ENCODE measurements at regions not wholly inside any gene's neighbourhood (a gene's known extent, or its start where the extent isn't known, plus 50 kb on each side); places are given as distances from the start of the nearest gene placed in this dataset.

DNA sequence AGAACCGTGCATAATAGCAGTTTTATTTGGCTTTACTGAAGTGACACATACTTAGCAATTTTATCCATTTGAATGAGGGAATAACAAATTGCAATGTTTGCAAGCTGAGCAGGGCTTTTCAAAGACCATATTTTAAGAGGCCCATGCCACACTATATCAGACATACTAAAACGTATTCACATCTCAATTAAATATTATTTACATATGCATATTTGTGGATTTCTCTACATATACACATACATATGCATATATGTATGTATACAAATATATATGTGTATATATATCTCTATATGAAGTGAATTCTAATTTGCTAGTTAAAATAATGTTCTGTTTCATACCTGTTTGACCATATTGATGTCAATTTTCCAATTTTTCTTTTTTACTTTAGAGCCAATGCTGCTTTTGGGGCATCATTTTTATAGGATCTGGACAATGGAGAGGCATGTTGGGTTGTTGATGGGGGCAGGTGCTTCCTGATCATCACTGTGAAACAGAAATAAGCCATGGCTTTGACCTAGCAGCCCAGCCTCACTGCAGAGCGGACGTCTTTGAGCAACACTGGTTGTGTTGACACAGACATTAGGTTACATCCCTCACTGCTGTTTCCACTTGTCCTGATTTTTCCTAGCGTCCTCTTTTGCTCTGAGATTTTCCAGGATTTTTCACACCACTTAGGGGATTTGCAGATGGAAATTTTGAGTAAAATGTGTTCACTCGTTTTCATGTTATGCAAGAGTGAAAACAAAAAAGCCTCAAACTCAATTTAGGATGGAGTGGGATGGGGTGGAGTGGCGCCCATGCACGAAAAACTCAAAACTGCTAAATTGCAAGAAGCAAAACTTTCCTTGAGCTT is 56.9 kb downstream of the RDH14 start:
- no peak for DNase-seq

DNA sequence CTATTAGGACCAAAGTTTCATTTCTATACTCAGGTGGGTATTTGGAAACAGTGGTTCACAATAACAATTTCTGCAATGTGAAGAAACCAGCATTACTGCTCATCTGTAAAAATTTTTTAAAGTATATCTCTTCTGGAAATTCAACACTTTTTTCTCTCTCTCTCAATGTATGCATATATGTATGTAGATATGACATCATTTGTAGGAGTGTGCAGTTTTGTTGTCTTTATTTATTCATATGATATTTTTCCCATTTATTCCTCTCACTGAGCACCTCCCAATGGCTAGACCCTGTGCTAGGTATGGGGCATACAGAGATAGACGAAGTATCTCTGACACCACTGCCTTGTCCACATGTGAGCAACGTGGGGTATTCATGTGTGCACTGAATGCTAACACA is 58.3 kb downstream of the RDH14 start:
- no peak for DNase-seq

DNA sequence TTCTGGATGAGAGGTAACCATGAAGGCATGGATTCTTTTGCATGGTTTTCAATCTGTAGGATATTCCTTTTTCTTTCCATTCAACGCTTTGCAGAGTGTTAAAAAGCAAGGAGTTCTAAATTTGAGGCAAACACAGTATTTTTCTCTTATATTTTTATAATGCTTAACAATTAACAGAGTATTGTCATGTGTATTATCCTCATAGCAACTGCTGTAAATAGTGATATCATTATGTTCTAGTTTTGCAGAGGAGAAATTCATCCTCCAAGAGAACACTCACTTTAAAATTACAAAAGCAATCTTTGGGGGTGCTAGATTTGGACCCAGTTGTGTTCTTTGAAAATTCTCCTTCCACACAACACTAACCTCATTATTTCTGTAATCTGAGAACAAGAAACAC is 58.7 kb downstream of the RDH14 start:
- no peak for DNase-seq

DNA sequence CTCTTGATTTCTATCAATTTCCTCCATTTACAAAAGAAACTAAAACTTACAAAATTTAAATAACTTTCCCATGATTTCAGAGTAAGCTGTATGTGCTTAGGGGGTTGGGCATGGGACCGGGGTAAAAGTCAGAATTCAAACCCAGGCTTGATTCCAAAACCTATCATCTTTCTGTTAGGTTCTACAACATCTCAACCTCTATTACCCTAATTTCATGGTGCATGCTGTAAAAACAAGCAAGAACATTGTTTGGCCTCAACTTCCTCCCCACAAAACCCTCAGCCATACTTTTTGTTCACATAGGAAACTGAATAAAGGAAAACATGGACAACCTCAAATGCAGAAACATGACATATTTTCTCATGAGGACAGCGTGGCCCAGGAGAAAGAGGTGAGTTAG is 59.3 kb downstream of the RDH14 start:
- DNase-seq = no peak

DNA sequence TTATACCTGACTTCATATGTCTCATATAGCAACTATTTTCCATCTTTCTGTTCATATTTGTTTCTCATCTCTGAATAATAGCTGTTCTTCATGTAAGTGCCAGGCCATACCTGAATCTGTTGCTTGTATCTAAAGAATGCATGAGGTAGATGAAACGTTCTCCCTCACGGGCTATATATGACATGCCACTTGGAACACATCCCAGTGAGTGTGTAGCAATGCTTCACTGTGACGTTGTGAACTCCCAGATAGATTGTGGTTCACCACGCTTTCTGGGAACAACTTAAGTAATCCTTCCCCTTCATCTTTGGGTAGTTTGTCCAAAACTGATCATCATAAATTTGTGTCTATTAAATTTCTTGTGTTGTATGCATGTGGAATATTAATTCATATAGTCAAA is 60.1 kb downstream of the RDH14 start:
- no peak for DNase-seq

DNA sequence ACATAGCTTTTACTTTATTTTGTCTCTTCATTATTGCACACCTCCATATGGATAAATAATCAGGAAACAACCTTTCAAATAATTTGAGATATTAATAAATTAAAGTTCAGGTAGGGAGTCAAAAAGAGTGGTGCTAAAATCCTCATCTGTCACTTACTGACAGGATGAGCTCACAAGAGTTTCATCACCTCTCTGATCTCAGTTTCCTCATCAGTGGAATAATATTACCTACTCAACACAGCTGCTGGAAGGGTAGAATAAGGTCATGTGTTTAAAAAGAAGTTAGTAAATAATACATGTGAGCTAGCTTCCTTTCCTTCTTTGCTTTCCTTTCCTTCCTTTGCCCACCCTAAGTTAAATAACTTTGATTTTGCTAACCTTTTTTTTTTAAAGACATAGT is 61.9 kb downstream of the RDH14 start:
- DNase-seq = no peak

DNA sequence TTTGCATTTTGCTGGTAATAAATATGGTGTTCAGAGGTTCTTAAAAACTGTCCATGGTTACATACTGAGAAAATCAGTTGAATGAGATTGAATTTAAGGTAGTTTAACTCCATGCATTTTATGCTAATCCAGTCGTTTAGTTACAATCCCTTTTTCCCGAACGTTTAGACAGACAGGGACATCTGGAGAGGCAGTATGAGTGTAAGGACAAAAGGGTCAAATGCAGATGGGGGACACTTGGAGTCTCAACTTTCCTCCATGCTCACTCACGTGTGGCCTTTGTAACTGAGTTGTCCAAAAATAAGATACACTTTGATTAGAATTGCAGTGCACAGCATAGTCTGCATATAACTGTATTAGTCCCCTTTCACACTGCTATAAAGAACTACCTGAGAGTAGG is 63.9 kb downstream of the RDH14 start:
- DNase-seq = no peak

DNA sequence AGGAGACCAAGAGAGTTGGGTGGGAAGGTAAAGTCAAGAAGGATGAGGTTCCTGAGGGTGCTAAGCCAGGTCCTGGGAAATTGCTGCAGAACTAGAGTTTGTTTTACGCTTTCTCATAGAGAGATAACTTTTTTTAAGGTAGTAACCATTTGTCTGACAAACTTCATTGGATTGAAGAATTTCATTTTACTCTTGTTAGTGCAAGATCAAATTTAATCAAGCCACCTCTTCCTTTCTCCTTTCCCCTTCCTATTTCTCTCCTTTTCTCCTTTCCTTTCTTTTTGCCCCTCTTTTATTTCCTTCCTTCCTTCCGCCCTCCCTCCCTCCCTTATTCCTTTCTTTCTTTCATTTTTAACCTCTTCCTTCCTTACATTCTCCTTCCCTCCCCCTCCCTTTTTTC is 65.4 kb downstream of the RDH14 start:
- no peak for DNase-seq

DNA sequence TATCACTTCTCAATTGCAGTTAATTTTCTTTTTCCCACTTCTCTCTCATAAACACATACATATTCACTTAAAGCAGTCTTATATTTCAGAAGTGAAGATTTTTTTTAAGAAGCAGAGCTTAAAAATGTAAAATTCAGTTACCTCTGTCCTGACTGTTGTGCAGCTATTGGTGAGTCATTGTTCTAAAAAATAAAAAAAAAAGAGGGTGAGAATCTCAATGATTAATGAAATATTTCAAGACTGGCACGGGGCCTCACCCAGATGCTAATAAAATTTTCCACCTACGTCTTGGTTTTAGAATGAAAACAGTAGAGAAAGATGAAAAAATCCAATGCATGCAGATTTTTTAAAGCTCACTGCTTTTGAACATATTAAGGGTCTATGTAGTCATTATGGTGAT is 67.7 kb downstream of the RDH14 start:
- DNase-seq = no peak

DNA sequence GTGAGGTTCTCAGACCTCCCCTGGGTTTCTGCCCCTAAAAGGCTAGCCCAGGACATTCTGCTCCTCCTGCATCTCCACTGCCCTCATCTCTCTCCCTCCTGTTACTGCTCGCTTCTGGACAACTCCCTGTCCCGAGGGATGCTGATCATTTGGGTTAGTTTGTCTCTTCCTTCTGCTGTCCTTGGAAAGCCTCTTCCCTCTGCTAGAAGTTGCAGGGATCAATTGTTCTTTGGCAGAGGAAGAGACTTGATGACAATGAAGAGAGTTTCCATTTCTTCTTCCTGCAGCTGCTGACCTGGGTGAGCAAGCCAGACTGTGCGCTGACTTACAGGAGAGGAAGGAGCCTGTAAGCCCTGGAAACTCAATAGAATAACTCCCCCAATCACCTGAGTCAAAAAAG is 68.9 kb downstream of the RDH14 start:
- DNase-seq = no peak

DNA sequence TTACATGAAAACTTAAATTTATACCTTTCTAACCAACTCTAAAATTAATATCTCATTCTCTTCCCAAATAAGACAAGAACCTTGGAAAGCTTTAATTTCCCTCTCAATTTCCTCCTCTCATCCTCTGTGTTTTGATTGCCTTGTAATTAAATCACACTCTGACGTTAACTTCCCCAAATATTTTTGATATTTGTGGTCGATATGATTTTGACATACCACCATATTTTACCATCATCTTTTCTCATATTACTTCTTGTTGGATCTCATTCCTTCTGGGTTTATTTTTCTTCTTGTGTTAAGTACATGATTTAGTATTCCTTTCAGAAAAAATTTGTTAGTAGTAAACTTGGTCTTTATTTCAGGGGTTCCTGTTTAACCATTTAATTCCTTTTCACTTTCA is 69.6 kb downstream of the RDH14 start:
- no peak for DNase-seq

DNA sequence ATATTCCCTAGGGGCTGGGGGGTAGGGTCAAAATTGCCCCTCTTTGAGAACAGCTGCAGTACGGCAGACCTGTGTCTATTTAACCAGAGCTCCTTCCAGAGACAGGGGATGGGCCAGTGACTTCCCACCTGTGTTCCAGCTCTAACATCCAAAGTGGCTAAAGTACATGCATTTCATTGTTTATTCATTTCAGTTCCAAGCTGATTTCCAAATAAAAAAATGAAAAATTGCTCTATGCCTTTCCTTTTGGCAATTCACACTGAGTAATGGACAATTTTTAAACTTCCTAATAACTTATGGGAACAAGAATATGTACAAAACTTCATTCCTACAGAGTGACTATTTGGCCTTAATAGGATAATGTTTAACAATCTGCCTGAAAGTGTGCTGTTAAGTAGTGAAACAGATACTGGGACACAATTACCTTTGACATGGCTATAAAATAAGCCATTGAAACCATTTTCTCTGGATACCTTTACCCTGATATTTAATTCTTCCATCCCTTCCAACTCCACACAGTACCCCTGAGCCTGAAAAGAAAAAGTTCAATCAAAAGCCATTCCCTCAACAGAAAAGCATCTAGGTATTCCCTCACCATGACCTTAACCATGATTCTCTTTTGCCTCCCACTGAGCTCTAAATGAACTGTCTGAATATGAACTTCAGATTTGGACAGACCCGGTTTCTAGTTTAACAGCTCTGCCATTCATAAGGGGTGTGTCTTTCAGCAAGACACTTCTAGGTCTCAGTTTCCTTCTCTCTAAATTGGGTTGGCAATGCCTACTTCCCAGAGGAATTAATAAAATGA is 73.1 kb downstream of the RDH14 start:
- DNase-seq = no peak

DNA sequence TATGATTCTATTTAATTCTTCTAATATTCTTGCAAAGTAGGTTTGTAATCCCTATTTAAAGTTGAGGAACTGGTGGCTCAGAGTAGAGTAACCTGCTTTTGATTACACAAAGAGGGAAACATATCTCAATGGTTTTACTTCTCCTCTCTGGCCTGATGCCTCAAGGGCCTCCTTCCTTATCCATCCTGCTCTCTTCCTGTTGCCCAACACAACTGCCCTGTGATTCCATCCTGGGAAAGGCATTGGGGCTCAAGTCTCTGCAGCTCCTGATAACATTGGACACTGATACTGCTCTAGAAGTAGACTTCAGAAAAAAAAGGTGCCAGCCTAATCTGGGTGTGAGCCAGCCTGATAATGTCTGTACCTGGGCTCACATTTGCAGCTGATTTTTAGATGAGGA is 75.8 kb downstream of the RDH14 start:
- DNase-seq = no peak

DNA sequence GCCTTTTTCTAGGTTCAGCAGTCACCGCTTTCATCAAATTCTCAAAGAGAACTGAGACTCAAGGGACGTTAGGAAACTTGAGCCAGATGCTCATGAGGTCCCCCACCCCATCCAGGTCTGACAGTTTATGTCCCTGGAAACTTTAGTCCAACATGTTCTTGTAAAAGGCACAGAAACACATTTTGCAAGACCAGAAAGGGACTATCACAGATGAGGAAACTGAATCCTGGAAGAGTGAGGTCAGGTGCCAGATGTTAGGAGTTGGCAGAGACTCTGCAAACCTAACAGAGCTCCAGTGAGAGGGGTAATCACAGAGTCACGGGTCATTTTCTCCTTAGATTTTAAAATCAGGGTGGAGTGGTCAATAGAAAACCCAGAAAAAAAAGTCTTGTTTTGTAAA is 76.6 kb downstream of the RDH14 start:
- no peak for DNase-seq

DNA sequence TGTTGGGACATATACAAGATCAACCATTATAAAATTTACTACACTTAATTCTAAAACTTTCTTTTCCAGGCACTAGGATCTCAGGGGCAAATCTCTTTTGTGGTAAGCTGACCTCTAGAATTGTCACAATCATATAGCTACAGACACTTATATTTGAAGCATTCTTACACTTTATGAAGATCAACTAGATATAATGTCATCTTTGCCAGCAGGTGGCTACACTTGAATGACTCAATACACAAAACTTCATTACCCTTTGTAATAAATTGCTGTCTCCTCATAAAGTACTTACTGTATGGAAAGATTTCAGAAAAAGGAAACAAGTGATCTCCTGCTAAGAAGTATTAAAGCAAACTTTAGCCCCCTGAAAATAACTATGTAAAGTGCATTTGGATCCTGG is 77.8 kb downstream of the RDH14 start:
- no peak for DNase-seq

DNA sequence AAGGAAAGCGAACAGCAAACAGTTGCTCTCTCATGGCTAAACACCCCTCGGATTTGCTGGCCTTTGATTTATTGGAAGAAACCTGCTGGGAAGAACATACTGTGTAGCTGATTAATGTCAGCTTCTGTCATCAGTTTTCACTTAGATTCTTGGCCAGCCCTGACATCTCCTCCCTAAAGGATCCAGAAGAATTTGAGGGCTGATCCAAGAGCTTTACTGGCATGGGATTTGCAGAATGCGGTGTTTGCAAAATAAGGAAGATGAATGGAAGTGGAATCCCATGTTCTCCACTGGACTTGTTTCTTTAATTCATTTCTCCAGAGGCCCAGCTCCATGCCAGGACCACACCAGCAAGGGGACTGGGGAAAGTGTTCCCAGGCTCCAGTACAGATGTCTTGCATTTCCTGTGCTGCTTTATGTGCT is 80.5 kb downstream of the RDH14 start:
- DNase-seq = no peak

DNA sequence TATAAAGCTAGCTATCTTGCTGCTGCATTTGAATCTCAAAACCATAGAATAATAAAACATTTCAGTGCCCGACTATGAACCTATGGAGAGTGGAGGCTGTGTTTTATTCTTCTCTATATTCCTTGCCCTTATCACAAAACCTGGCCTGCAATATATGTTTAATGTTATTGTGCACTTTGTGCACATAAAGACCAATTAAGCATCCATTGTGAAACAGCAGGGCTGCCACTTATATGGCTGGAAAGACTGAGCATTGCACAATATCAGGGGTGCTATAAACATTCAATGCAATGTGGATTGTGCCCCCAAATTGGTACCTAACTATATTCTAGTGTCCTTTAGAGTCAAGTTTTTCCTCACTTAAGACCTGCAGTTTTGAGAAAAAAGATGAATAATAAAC is 83.2 kb downstream of the RDH14 start:
- DNase-seq = no peak

DNA sequence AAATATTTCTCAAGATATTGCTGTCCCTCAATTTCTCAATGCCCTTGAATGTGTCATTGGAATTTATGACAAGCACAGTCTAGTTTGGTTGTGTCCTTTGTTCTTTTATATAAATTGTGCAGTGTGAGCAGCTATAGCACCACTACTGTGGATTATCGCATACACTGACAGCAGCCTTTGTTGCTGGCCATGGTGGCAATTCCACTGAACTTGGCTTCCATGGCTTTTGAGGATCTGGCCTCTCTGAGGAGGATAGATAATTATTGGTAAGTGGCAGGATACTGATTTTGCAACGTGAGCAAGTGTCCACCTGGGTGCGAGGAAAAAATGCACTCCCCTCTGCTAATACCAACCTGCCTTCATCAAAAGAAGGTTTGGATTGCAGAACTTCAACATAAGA is 84.0 kb downstream of the RDH14 start:
- DNase-seq = no peak

DNA sequence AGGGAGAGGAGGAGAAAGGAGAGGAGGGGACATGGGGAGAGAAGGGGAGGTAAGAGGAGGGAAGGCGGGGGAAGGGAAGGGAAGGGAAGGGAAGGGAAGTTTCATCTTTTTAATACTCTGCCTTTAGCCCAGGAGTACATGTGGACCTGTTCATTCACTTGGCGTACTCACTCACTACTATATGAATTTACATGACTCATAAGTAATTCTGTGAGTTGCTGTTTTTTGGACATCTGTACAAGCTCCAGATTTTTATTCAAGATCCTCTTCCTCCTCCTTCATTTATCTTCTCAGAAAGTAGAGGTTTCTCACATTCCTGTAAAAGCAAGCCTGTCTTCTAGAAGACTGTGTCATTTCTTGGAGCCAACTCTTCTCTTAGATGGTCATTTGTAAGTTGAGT is 84.6 kb downstream of the RDH14 start:
- no peak for DNase-seq

DNA sequence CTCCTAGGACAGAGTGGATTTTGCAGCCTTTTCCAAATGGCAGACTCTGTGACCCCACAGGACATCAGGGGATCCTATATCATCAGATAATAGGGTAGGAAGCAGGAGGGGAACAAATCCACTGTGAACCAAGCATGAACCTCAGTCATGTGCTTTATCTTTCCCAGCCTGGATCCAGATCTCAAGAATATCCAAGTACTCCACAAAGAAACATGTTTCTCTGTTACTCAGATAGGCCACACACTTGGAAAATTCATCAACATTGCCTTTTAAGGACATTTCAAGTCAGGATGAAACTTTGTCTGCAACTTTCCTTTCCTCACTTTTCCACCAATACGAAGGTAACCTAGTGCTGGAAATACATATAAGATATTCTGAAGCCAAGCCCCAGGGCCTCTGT is 85.8 kb downstream of the RDH14 start:
- DNase-seq = no peak

DNA sequence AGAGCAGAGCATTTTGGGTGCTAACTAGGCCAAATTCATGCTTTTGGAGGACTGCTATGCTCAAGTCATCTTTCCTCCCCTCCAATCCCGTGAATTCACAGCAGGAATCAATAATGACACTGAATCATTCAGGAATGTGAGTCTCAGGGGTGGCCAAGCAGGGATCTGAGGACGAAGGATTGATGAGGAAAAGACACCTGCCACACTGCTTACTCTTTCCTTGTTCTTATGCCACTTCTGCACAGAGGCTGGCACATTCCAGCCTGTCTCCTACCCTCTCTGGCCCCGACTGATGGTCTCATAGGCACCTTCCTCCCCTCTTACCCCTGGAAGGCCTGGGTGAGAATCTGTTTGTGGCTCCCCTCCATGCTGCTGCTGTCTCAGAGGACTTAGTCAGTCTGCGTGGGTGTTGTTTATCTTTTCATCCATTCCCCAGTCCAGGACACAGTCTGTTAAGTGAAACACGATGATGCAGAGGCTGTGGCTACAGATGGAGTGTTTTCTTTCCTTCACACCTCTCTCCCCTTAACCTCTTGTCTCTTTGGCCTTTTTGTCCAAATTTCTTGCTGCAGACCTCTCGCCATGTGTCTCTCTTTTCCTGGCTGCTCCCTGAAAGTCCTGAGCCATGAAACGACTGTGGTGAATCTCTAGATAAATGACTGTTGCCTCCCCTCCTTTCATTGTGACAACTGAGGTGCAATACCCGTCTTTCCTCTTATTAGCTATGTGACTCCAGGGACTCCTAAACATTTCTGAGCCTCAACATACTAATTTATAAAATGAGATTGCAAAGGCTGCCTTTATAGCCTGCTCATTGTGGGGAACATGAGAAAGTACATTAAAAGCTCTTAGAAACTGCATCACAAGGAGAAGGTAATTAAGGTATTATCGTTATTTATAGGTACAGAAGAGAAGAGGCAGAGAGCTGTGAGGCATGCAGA is 86.9 kb downstream of the RDH14 start:
- no peak for DNase-seq

DNA sequence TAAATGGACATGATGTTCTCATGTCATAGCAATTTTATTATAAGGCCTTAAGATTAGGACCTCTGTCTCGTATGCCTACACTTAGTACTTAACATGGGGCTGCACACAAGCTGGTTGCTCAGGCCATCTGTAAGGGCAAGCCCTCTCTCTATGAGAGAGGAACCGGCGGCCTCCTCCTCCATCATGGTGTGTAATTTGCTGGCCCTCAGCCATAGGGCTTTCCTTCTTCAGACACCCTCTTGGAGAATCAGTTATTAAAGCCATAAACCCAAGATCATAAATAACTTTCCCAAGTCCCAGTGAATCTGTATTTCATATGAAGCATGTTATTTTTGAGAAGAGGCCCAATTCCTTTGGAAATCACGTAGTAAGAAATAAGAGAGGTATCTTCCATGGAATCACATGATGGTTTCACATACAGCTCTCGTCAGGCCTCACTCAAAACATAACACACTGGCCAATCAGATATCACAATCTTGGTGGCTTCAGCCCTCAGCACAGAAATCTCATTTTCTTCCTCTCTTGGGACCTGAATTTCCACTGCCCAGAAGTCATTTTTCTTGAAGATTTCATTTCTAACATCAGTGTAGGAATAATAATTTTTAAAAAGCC is 92.6 kb downstream of the RDH14 start:
- no peak for DNase-seq

DNA sequence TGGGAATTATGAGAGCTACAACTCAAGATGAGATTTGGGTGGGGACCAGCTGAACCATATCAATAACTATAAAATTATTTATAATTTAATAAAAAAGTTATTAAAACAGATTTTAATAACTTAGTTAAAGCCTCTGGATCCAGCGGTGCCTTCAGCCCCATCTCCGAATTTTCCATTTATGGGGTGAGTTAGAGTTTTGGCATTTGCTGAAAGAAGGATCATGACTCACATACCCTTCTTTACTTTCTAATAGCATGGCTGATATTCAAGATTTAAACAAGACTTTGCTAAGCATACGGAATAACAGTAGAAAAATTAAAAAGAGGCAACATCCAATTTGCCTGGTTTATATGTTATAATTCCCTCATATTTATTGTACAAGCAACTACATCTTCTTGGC is 94.5 kb downstream of the RDH14 start:
- no peak for DNase-seq

Data from stimulated activated CD4-positive, alpha-beta T cell treated with anti-CD3 and anti-CD28 coated beads, Interleukin-4, amount 100 ng/mL, for 1 hour (primary cell).